ENCODE measurements at regions not wholly inside any gene's neighbourhood (a gene's known extent, or its start where the extent isn't known, plus 50 kb on each side); places are given as distances from the start of the nearest gene placed in this dataset.

DNA sequence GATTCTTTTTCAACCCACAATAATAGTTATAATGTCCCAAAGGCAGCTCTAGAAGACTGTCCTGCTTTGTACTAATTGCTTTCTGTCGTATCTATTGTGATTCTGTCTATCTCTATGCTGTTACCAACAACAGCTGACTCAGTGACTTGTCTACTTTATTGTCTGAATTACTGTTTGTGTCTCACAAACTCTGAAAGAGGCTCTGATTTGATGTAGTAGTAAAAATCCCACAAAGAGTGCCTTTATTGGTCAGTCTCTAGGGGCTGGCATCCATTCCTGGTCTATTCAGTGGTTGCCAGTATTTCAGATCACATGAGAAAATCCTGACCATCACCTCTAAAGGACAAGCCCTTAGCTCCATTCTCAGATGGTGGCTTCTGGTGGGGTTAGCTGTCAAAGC, 254.2 kb downstream of the NSUN3 start:
- TF ChIP-seq, protein P1, sequence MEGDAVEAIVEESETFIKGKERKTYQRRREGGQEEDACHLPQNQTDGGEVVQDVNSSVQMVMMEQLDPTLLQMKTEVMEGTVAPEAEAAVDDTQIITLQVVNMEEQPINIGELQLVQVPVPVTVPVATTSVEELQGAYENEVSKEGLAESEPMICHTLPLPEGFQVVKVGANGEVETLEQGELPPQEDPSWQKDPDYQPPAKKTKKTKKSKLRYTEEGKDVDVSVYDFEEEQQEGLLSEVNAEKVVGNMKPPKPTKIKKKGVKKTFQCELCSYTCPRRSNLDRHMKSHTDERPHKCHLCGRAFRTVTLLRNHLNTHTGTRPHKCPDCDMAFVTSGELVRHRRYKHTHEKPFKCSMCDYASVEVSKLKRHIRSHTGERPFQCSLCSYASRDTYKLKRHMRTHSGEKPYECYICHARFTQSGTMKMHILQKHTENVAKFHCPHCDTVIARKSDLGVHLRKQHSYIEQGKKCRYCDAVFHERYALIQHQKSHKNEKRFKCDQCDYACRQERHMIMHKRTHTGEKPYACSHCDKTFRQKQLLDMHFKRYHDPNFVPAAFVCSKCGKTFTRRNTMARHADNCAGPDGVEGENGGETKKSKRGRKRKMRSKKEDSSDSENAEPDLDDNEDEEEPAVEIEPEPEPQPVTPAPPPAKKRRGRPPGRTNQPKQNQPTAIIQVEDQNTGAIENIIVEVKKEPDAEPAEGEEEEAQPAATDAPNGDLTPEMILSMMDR (conservative IDR thresholded peaks at IDR 0.05; ENCODE audit: low read depth in 2 of 2): no peak
- TF ChIP-seq POLR2AphosphoS5 (IDR thresholded peaks at IDR 0.05; ENCODE audit: low read depth) (no peak), EZH2 (IDR thresholded peaks at IDR 0.05; ENCODE audit: low read depth, unreplicated experiment) (no peak), EZH2phosphoT487 (IDR thresholded peaks at IDR 0.05; ENCODE audit: unreplicated experiment) (no peak), ZNF114 (CRISPR knock-in tag; IDR thresholded peaks at IDR 0.05) (no peak), NANOG (IDR thresholded peaks at IDR 0.05; ENCODE audit: borderline replicate concordance) (no peak), STAT1 (IDR thresholded peaks at IDR 0.05; ENCODE audit: unreplicated experiment) (no peak)
- TF ChIP-seq, protein P2, sequence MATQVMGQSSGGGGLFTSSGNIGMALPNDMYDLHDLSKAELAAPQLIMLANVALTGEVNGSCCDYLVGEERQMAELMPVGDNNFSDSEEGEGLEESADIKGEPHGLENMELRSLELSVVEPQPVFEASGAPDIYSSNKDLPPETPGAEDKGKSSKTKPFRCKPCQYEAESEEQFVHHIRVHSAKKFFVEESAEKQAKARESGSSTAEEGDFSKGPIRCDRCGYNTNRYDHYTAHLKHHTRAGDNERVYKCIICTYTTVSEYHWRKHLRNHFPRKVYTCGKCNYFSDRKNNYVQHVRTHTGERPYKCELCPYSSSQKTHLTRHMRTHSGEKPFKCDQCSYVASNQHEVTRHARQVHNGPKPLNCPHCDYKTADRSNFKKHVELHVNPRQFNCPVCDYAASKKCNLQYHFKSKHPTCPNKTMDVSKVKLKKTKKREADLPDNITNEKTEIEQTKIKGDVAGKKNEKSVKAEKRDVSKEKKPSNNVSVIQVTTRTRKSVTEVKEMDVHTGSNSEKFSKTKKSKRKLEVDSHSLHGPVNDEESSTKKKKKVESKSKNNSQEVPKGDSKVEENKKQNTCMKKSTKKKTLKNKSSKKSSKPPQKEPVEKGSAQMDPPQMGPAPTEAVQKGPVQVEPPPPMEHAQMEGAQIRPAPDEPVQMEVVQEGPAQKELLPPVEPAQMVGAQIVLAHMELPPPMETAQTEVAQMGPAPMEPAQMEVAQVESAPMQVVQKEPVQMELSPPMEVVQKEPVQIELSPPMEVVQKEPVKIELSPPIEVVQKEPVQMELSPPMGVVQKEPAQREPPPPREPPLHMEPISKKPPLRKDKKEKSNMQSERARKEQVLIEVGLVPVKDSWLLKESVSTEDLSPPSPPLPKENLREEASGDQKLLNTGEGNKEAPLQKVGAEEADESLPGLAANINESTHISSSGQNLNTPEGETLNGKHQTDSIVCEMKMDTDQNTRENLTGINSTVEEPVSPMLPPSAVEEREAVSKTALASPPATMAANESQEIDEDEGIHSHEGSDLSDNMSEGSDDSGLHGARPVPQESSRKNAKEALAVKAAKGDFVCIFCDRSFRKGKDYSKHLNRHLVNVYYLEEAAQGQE (IDR thresholded peaks at IDR 0.05; ENCODE audit: unreplicated experiment): no peak
- TF ChIP-seq, protein P3, sequence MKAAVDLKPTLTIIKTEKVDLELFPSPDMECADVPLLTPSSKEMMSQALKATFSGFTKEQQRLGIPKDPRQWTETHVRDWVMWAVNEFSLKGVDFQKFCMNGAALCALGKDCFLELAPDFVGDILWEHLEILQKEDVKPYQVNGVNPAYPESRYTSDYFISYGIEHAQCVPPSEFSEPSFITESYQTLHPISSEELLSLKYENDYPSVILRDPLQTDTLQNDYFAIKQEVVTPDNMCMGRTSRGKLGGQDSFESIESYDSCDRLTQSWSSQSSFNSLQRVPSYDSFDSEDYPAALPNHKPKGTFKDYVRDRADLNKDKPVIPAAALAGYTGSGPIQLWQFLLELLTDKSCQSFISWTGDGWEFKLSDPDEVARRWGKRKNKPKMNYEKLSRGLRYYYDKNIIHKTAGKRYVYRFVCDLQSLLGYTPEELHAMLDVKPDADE (IDR thresholded peaks at IDR 0.05): no peak

Measured in GM23338 (cell line).